BE2C (cell line): ENCODE measurements at regions not wholly inside any gene's neighbourhood (a gene's known extent, or its start where the extent isn't known, plus 50 kb on each side); places are given as distances from the start of the nearest gene placed in this dataset.

Experiments used
- DNase-seq: peaks from one replicate; pipeline ENCODE4 v3.0.0-alpha.2; 2020
- H3K27me3 ChIP-seq: fragments of 250-450 bp; sonication (Bioruptor Pico); 2 replicates; pipeline ENCODE4 v1.5.1; 2020; ENCODE audit warnings: mild to moderate bottlenecking
- H3K36me3 ChIP-seq: fragments of 250-450 bp; sonication (Bioruptor Pico); 2 replicates; pipeline ENCODE4 v1.5.1; 2020; ENCODE audit warnings: mild to moderate bottlenecking
- H3K4me1 ChIP-seq: fragments of 250-450 bp; sonication (Bioruptor Pico); 2 replicates; pipeline ENCODE4 v1.5.1; 2020
- H3K4me3 ChIP-seq: 2 replicates; pipeline ENCODE4 v1.5.1; 2011; ENCODE audit warnings: low read depth, low read length
- H3K9me3 ChIP-seq: fragments of 250-450 bp; sonication (Bioruptor Pico); 2 replicates; pipeline ENCODE4 v1.5.1; 2020
- CTCF ChIP-seq: IDR thresholded peaks from 2 replicates; pipeline ENCODE4 v1.5.1; 2012; ENCODE audit warnings: mild to moderate bottlenecking, low read depth, low read length

- H3K9me3 ChIP-seq, result no peaks in the 10 kb centered on the region
- H3K4me1 ChIP-seq, result peaks cover 45% of the 10 kb centered on the region
- no peaks in the 10 kb centered on the region for H3K27me3 ChIP-seq
- no peaks in the 10 kb centered on the region; the same call in 1 of the 2 replicates for H3K36me3 ChIP-seq
- no peak for DNase-seq
- no peak overlapping the region for H3K4me3 ChIP-seq
- no peak for TF ChIP-seq CTCF
These were observed 75.2 kb downstream of the ZNF608 start for GRCh38 chr5:124671193-124671592.

DNA sequence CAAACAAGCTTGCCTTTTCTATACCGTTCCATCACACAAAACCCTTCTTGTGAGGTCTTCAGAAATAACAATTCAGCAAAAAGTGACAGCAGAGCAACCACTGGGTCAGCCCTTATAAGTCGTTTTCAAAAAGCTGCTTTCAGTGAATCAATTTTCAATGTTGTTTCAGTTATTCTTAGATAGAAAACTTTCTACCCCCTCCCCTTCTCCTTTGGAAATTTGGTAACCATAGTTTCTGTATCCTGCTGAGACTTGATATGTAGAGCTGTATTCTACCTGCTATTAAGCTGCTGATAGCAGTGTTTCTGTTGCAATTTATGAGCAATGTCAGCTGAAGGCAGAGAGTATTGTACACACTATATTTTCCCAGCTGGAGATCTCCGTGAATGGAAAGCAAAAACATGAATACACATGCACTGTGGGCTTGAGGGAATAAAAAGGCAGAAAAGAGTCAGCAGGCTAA is 75.7 kb downstream of the ZNF608 start:
- H3K9me3 ChIP-seq, result no peaks in the 10 kb centered on the region
- no peaks in the 10 kb centered on the region for H3K27me3 ChIP-seq
- no peak for TF ChIP-seq CTCF
- DNase-seq, result no peak
- no peak overlapping the region for H3K4me3 ChIP-seq
- peaks cover 46% of the 10 kb centered on the region for H3K4me1 ChIP-seq
- H3K36me3 ChIP-seq, result no peaks in the 10 kb centered on the region; the same call in 1 of the 2 replicates

GRCh38 chr5:124669956-124670721 is 76.3 kb downstream of the ZNF608 start:
- no peaks in the 10 kb centered on the region for H3K27me3 ChIP-seq
- no peak for TF ChIP-seq CTCF
- no peak overlapping the region for H3K4me3 ChIP-seq
- H3K4me1 ChIP-seq, result peaks cover 49% of the 10 kb centered on the region
- no peak for DNase-seq
- no peaks in the 10 kb centered on the region; the same call in 1 of the 2 replicates for H3K36me3 ChIP-seq
- no peaks in the 10 kb centered on the region for H3K9me3 ChIP-seq

GRCh38 chr5:124669300-124669648 is 77.2 kb downstream of the ZNF608 start:
- Histone ChIP-seq H3K4me1 (peaks cover 57% of the 10 kb centered on the region), H3K9me3 (no peaks in the 10 kb centered on the region), H3K4me3 (no peak overlapping the region), H3K36me3 (no peaks in the 10 kb centered on the region; the same call in 1 of the 2 replicates), H3K27me3 (no peaks in the 10 kb centered on the region)
- DNase-seq, result no peak
- no peak for TF ChIP-seq CTCF

DNA sequence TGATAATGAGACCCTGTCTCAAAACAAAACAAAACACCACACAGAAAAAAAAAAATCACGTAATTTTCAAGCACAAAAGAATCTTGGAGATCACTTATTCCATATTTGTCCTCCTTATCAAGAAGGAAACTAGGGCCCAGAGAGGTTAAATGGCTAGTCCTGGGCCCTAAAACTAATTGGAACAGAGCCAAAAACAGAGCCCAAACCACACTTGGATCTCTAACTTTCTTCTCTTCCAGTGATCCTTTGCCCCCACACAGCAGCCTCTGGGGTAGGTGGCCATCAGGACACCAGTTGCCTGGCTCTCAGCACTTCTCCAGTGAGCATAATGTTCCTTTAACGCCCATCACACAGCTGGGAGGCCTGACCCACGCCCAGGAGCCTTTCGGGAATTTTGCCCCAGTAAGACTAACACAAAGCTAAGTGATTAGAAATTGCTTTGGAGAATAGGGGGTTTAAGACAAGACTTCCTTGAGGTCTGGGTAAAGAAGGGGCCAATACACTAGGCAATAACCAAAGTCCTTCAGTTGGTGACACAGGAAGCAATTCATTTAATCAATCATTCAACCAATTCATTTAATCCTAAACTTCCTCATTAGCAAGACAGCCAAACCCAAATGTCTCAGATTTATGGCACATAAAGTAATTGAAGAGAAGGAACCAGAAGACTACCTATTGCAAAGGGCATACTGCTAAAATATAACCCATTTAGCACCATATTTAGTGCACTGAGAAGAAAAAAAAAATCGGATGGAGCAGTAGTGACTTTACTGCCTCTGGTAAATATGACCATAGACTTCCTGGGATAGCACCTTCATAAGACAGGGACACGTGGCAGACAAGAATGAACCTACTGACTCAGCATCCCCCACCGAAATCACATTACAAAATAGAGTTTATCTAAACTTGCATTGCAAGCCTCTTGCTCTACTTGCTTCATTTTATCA is 77.8 kb downstream of the ZNF608 start:
- Histone ChIP-seq H3K4me1 (peaks cover 63% of the 10 kb centered on the region), H3K9me3 (no peaks in the 10 kb centered on the region)

More for the DNA sequence above, 77.8 kb downstream of the ZNF608 start:
- H3K27me3 ChIP-seq, result no peaks in the 10 kb centered on the region
- no peak for DNase-seq
- H3K4me3 ChIP-seq, result no peak overlapping the region
- no peaks in the 10 kb centered on the region; the same call in 1 of the 2 replicates for H3K36me3 ChIP-seq
- TF ChIP-seq CTCF, result no peak
